ENCODE measurements at regions not wholly inside any gene's neighbourhood (a gene's known extent, or its start where the extent isn't known, plus 50 kb on each side); places are given as distances from the start of the nearest gene placed in this dataset.

DNA sequence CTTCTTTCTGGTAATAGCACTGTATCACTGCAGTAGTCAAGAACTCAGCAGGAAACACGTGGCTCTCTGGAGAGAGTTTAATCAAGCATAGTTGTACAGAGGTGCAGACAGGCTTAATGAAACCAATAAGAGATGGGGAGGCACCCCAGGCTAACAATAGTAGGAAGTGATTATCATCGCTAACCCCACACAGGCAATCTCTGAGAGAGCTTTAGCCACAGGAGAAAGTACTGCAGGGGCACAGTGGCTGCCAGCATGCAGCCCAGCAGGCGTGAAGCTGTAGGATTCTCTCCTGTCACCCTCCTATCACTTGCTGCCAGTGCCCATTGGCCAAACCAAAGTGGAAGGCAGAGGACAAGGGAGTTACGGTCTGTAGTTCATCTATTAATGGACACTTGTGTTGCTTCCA, 450.0 kb upstream of the RASGEF1B start:
- TF ChIP-seq CTCF (IDR thresholded peaks at IDR 0.05; ENCODE audit: low read length) (no peak), EZH2 (IDR thresholded peaks at IDR 0.05; ENCODE audit: borderline replicate concordance, low read length) (no peak)

Data from OCI-LY1 (cell line).